K562 (cell line): ENCODE measurements at regions not wholly inside any gene's neighbourhood (a gene's known extent, or its start where the extent isn't known, plus 50 kb on each side); places are given as distances from the start of the nearest gene placed in this dataset.

Source experiments
- ATAC-seq: fragments of 200-7000 bp; cut with Tn5 transposase; 3 replicates; pipeline ENCODE4 v1.9.1; 2020; ENCODE audit warnings: moderate library complexity
- BruUV-seq: library from RNA; stranded (reverse); fragments of 400-500 nt; replicated peaks from 2 replicates; lab custom pipeline; 2021; lab: Mats Ljungman, UMichigan
- CTCF ChIA-PET: fragments of 300-600 bp; formaldehyde crosslinking; extraction: SDS; loops from one replicate; lab custom pipeline; 2021; ENCODE audit warnings: low intra/inter-chr PET ratio; lab: Yijun Ruan, JAX
- POLR2A ChIA-PET: fragments of 300-600, 350-650 bp; sonication (Branson Sonifier 250); formaldehyde crosslinking; extraction: SDS; loops from one replicate; lab custom pipeline; 2021; ENCODE audit warnings: antibody characterized with exemption, inconsistent platforms; lab: Yijun Ruan, JAX
- DNase-seq, 4 experiments: peaks; one replicate each; pipeline versions ENCODE4 v3.0.0 to v3.0.0-alpha.2; 2011 to 2018; ENCODE audit warnings: low spot score in 3 of 4, mixed read lengths in 3 of 4; ENCODE audit errors: extremely low read depth in 1 of 4
- FAIRE-seq: peaks from 2 replicates; lab custom pipeline; 2011; peaks lifted over from hg19 to GRCh38; lab: Jason Lieb, UNC
- H2AFZ ChIP-seq: 2 replicates; pipeline ENCODE4 v1.6.0; 2011; ENCODE audit warnings: low read depth, low read length, control low read depth, inconsistent platforms
- H3K27ac ChIP-seq: fragments of 200-600 bp; 3 replicates; pipeline ENCODE4 v1.8.0; 2011; ENCODE audit warnings: low read depth, mild to moderate bottlenecking, control low read depth, inconsistent platforms, low read length, moderate library complexity, mixed read lengths; ENCODE audit errors: extremely low read depth
- H3K27me3 ChIP-seq, 2 experiments: fragments of 300-600 bp in 1 of 2; 2 replicates in 1 of 2; 3 replicates in 1 of 2; pipeline versions ENCODE4 v1.6.0 to v1.8.0; 2011; ENCODE audit warnings: inconsistent platforms in 2 of 2, low read length in 2 of 2, mild to moderate bottlenecking in 1 of 2, mixed read lengths in 1 of 2, moderate library complexity in 1 of 2; ENCODE audit not compliant: control insufficient read depth in 2 of 2, insufficient read depth in 2 of 2
- H3K36me3 ChIP-seq: fragments of 300-600 bp; 3 replicates; pipeline ENCODE4 v1.8.0; 2011; ENCODE audit warnings: mild to moderate bottlenecking, low read length, inconsistent platforms; ENCODE audit not compliant: control insufficient read depth, insufficient read depth
- H3K4me1 ChIP-seq, 2 experiments: fragments of 200-600 bp in 1 of 2; replicated peaks in 1 of 2; 2 replicates in 1 of 2; 3 replicates in 1 of 2; pipeline versions ENCODE4 v1.5.1 to v1.8.0; 2011; ENCODE audit warnings: inconsistent platforms in 2 of 2, low read length in 2 of 2, mild to moderate bottlenecking in 1 of 2, mixed read lengths in 1 of 2, moderate library complexity in 1 of 2; ENCODE audit not compliant: control insufficient read depth in 2 of 2, insufficient read depth in 2 of 2
- H3K4me2 ChIP-seq: 2 replicates; pipeline ENCODE4 v1.6.1; 2011; ENCODE audit warnings: low read length, control low read depth, inconsistent platforms, mixed read lengths; ENCODE audit not compliant: insufficient read depth
- H3K4me3 ChIP-seq: fragments of 200-600 bp; sonication (generic), shearing (Covaris generic); 2 replicates; pipeline ENCODE4 v1.5.1; 2016; ENCODE audit warnings: control low read depth, inconsistent platforms
- H3K79me2 ChIP-seq: fragments of 200-600 bp; 3 replicates; pipeline ENCODE4 v1.8.0; 2011; ENCODE audit warnings: low read length, inconsistent platforms; ENCODE audit not compliant: control insufficient read depth, insufficient read depth
- H3K9ac ChIP-seq, 2 experiments: 2 replicates each; pipeline versions ENCODE4 v1.6.0 to v1.6.1; 2011; ENCODE audit warnings: low read depth in 2 of 2, low read length in 2 of 2, control low read depth in 1 of 2, inconsistent platforms in 1 of 2, mild to moderate bottlenecking in 1 of 2, mixed read lengths in 1 of 2; ENCODE audit not compliant: insufficient read depth in 1 of 2
- H3K9me1 ChIP-seq: one replicate; pipeline ENCODE4 v1.6.0; 2011; ENCODE audit warnings: inconsistent platforms, mild to moderate bottlenecking, low read length, moderate library complexity; ENCODE audit not compliant: control insufficient read depth, insufficient read depth
- H3K9me3 ChIP-seq: replicated peaks from 2 replicates; pipeline ENCODE4 v1.5.1; 2011; ENCODE audit warnings: low read depth, low read length, inconsistent platforms; ENCODE audit not compliant: control insufficient read depth, insufficient read depth
- H4K20me1 ChIP-seq: replicated peaks from 2 replicates; pipeline ENCODE4 v1.6.1; 2011; ENCODE audit warnings: low read length, inconsistent platforms, mixed read lengths; ENCODE audit not compliant: control insufficient read depth, insufficient read depth
- ETV1 ChIP-seq: fragments of 450-650 bp; conservative IDR thresholded peaks from 2 replicates; pipeline ENCODE4 v1.6.1; 2016; ENCODE audit warnings: missing genetic modification characterization, control low read depth, low read depth, missing compliant biosample characterization
- ETV6 ChIP-seq, 3 experiments: fragments of 150-350 bp in 1 of 3; sonication (generic) in 1 of 3; formaldehyde crosslinking in 1 of 3; IDR thresholded peaks; 2 replicates each; pipeline versions ENCODE4 v1.6.1 to v1.8.0; 2014 to 2022; ENCODE audit warnings: borderline replicate concordance in 2 of 3, low read depth in 2 of 3, antibody characterized with exemption in 1 of 3, low read length in 1 of 3, mild to moderate bottlenecking in 1 of 3, missing genetic modification reagents in 1 of 3
- MXI1 ChIP-seq: IDR thresholded peaks from 2 replicates; pipeline ENCODE4 v1.6.1; 2011; ENCODE audit warnings: low read depth, mild to moderate bottlenecking, improper control_type of control experiment, low read length
- PHB ChIP-seq: fragments of 250-450 bp; sonication (Bioruptor Pico); IDR thresholded peaks from 2 replicates; pipeline ENCODE4 v1.5.0; 2021
- ZNF583 ChIP-seq: fragments of 250-450 bp; sonication (Bioruptor Pico); IDR thresholded peaks from 2 replicates; pipeline ENCODE4 v1.4.0; 2020
- WGBS: fragments of 100-300 bp; shearing (Covaris generic); methylation state at CpG from one replicate; pipeline ENCODE4 v1.1.6; 2016; ENCODE audit warnings: low coverage, mixed read lengths; ENCODE audit not compliant: insufficient coverage; ENCODE audit errors: missing lambda C conversion rate; 5-methylcytosine and 5-hydroxymethylcytosine counted together
- in situ Hi-C: fragments of 300-500 bp; cut with MboI; formaldehyde crosslinking; loops from 4 replicates; pipeline ENCODE4 v1.15.0; 2018; ENCODE audit warnings: inconsistent platforms, mixed read lengths
- intact Hi-C: fragments of 100-400 bp; cut with micrococcal nuclease; formaldehyde crosslinking; loops from 2 replicates; pipeline ENCODE4 v1.14.2; 2022
- TF ChIP-seq, protein P1 (sequence below): IDR thresholded peaks from 3 replicates; pipeline ENCODE4 v1.6.1; 2011; ENCODE audit warnings: borderline replicate concordance, mild to moderate bottlenecking; ENCODE audit not compliant: insufficient read length, insufficient read depth
- TF ChIP-seq, protein P2 (sequence below): IDR thresholded peaks from 2 replicates; pipeline ENCODE4 v1.6.1; 2012; ENCODE audit warnings: low read depth, low read length, improper control_type of control experiment, borderline replicate concordance
- TF ChIP-seq, protein P3 (sequence below): IDR thresholded peaks from 2 replicates; pipeline ENCODE4 v1.6.1; 2014; ENCODE audit warnings: antibody characterized with exemption
- TF ChIP-seq, protein P4 (sequence below): fragments of 450-650 bp; conservative IDR thresholded peaks from 2 replicates; pipeline ENCODE4 v1.6.1; 2016; ENCODE audit warnings: missing genetic modification characterization, low read depth, mild to moderate bottlenecking, missing compliant biosample characterization, moderate library complexity
- TF ChIP-seq, protein P5 (sequence below), 3 experiments: IDR thresholded peaks in 2 of 3; conservative IDR thresholded peaks in 1 of 3; 2 replicates each; pipeline ENCODE4 v1.5.1; 2011 to 2012; ENCODE audit warnings: low read length in 3 of 3, mild to moderate bottlenecking in 3 of 3, control low read depth in 2 of 3, improper control_type of control experiment in 1 of 3, inconsistent platforms in 1 of 3, low read depth in 1 of 3, mixed read lengths in 1 of 3, moderate library complexity in 1 of 3; ENCODE audit not compliant: insufficient read depth in 2 of 3
- TF ChIP-seq, protein P6 (sequence below): sonication (generic); formaldehyde crosslinking; IDR thresholded peaks from 2 replicates; pipeline ENCODE4 v1.8.0; 2022; ENCODE audit warnings: mild to moderate bottlenecking, missing genetic modification reagents

DNA sequence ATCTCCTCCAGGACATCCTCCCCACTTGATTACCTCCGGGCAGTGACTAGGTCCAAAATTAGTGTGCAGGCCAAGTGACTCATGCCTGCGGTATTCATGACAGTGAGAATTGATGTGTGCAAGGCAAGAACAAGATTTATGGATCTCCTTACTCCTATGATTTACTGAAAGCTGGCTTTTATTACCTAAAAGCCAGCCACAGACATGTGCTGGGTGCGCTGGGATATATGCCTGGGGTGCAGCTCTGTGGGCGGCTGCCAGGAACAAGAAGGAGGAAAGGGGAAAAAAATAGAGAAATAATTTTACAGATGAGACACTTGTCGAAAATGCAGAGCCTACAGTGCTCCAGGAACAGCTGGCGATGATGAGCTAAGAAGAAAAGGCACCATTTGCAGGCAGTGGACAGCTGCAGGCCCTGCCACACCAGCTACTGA lies 359.3 kb downstream of the CMPK2 start (continued):
- no peak for TF ChIP-seq MXI1
- TF ChIP-seq, protein P1, sequence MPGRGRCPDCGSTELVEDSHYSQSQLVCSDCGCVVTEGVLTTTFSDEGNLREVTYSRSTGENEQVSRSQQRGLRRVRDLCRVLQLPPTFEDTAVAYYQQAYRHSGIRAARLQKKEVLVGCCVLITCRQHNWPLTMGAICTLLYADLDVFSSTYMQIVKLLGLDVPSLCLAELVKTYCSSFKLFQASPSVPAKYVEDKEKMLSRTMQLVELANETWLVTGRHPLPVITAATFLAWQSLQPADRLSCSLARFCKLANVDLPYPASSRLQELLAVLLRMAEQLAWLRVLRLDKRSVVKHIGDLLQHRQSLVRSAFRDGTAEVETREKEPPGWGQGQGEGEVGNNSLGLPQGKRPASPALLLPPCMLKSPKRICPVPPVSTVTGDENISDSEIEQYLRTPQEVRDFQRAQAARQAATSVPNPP, result no peak
- TF ChIP-seq ETV1 (tag), result no peak

DNA sequence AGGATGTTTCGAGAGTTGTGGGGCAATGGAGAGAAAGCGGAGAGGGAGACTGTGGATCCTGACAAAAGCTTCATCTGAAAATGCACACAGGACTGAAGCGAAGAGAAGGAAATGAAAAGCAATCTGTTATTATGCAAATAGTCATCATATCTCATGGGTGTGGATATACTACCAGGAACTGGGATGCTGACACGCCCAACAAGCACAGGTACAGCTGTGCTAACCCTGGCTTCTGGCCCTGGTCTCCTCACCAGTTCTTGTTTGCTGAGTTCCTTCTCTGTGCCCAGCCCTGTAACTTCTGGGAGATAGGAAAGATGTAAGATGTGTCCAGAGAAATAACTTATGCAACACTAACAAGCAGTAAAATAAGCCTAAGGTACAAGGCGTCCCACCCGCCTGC lies 358.8 kb downstream of the CMPK2 start:
- Histone ChIP-seq H3K79me2 (no peaks in the 10 kb centered on the region), H3K4me2 (no peak overlapping the region), H3K9me1 (no peaks in the 10 kb centered on the region), H3K27ac (no peak overlapping the region), H3K4me1 (no peaks in the 10 kb centered on the region), H3K4me3 (no peak overlapping the region), H3K9me3 (no peaks in the 10 kb centered on the region), H3K9ac (no peak overlapping the region), H3K27me3 (no peaks in the 10 kb centered on the region), H3K36me3 (no peaks in the 10 kb centered on the region), H4K20me1 (no peaks in the 10 kb centered on the region), H2AFZ (no peak overlapping the region)
- ChIA-PET CTCF (no interaction called here), POLR2A (no interaction called here)
- intact Hi-C loops (no loop called here), in situ Hi-C loops (no loop called here)
- ATAC-seq (no peak), FAIRE-seq (no peak), DNase-seq (no peak)
- BruUV-seq, result no TSS peak
- 0% methylated on average over 6 of the region's 6 CpGs for WGBS
- TF ChIP-seq, protein P2, sequence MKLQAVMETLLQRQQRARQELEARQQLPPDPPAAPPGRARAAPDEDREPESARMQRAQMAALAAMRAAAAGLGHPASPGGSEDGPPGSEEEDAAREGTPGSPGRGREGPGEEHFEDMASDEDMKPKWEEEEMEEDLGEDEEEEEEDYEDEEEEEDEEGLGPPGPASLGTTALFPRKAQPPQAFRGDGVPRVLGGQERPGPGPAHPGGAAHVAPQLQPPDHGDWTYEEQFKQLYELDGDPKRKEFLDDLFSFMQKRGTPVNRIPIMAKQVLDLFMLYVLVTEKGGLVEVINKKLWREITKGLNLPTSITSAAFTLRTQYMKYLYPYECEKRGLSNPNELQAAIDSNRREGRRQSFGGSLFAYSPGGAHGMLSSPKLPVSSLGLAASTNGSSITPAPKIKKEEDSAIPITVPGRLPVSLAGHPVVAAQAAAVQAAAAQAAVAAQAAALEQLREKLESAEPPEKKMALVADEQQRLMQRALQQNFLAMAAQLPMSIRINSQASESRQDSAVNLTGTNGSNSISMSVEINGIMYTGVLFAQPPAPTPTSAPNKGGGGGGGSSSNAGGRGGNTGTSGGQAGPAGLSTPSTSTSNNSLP, result no peak
- TF ChIP-seq, protein P3, sequence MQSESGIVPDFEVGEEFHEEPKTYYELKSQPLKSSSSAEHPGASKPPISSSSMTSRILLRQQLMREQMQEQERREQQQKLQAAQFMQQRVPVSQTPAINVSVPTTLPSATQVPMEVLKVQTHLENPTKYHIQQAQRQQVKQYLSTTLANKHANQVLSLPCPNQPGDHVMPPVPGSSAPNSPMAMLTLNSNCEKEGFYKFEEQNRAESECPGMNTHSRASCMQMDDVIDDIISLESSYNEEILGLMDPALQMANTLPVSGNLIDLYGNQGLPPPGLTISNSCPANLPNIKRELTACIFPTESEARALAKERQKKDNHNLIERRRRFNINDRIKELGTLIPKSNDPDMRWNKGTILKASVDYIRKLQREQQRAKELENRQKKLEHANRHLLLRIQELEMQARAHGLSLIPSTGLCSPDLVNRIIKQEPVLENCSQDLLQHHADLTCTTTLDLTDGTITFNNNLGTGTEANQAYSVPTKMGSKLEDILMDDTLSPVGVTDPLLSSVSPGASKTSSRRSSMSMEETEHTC, result no peak
- TF ChIP-seq PHB (CRISPR knock-in tag) (no peak), ZNF583 (CRISPR knock-in tag) (no peak), ETV6 (IDR thresholded peaks at IDR 0.05; ENCODE audit: borderline replicate concordance in 1 of 2, low read depth in 2 of 2, low read length in 1 of 2) (no peak), ETV6 (CRISPR knock-in tag; IDR thresholded peaks at IDR 0.05; ENCODE audit: borderline replicate concordance) (no peak)
- TF ChIP-seq, protein P4, sequence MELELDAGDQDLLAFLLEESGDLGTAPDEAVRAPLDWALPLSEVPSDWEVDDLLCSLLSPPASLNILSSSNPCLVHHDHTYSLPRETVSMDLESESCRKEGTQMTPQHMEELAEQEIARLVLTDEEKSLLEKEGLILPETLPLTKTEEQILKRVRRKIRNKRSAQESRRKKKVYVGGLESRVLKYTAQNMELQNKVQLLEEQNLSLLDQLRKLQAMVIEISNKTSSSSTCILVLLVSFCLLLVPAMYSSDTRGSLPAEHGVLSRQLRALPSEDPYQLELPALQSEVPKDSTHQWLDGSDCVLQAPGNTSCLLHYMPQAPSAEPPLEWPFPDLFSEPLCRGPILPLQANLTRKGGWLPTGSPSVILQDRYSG (tag), result no peak
- TF ChIP-seq, protein P5, sequence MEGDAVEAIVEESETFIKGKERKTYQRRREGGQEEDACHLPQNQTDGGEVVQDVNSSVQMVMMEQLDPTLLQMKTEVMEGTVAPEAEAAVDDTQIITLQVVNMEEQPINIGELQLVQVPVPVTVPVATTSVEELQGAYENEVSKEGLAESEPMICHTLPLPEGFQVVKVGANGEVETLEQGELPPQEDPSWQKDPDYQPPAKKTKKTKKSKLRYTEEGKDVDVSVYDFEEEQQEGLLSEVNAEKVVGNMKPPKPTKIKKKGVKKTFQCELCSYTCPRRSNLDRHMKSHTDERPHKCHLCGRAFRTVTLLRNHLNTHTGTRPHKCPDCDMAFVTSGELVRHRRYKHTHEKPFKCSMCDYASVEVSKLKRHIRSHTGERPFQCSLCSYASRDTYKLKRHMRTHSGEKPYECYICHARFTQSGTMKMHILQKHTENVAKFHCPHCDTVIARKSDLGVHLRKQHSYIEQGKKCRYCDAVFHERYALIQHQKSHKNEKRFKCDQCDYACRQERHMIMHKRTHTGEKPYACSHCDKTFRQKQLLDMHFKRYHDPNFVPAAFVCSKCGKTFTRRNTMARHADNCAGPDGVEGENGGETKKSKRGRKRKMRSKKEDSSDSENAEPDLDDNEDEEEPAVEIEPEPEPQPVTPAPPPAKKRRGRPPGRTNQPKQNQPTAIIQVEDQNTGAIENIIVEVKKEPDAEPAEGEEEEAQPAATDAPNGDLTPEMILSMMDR (IDR thresholded peaks at IDR 0.05 in 2 of 3, conservative IDR thresholded peaks at IDR 0.05 in 1 of 3; ENCODE audit: insufficient read depth in 2 of 3, low read depth in 1 of 3, low read length in 3 of 3), result no peak
- TF ChIP-seq, protein P6, sequence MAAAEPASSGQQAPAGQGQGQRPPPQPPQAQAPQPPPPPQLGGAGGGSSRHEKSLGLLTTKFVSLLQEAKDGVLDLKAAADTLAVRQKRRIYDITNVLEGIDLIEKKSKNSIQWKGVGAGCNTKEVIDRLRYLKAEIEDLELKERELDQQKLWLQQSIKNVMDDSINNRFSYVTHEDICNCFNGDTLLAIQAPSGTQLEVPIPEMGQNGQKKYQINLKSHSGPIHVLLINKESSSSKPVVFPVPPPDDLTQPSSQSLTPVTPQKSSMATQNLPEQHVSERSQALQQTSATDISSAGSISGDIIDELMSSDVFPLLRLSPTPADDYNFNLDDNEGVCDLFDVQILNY, result no peak
